ENCODE measurements at regions not wholly inside any gene's neighbourhood (a gene's known extent, or its start where the extent isn't known, plus 50 kb on each side); places are given as distances from the start of the nearest gene placed in this dataset.
"Not testable (repeated sequence)": the region's sequence is repeated elsewhere in the genome, so short reads cannot be mapped to it uniquely, and the experiment has no call there.

DNA sequence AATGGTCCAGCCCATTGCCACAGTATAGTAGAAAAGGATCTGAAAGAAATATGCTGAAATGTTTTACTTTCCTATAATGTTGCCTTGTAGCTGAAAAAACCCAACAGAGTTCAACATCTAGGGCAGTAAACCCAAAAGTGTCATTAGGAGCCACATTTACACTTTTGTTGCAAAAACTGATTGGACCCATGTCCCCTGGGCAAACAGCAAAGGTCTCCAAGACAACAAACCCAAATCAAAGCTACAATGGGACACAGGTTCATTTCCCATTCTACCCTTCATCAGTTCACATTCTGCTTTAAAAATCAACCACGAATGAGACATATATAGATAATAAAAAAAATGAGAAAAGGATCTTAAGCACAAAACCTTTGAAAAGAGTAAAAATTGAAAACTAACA lies 744.8 kb downstream of the PCDH17 start:
- Mint-ChIP-seq H3K36me3 (no peaks in the 10 kb centered on the region), H3K9me3 (peaks cover 4% of the 10 kb centered on the region)

DNA sequence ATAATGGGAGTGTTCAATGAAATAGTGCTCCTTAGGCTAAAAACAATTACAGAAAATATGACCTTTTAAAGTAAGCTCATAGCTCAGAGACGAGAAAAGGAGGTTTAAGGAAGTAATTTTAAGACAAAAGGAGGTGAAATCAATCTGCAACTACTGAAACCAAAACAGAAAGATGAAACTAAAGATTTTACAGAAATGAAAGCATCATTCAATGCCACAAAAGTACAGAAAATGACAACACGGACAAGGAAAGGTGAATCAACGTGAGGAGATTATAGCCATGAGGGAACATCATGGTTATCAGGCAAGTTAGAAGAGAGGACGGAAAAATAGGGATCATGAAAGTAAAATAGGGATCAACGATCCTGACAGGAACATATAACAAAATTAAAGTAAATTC lies 745.2 kb downstream of the PCDH17 start:
- H3K9me3 Mint-ChIP-seq = peaks cover 4% of the 10 kb centered on the region
- H3K36me3 Mint-ChIP-seq = no peaks in the 10 kb centered on the region
- no peak for DNase-seq
- H3K4me3 Mint-ChIP-seq = no peak overlapping the region
- no peaks in the 10 kb centered on the region for H3K27me3 Mint-ChIP-seq
- H3K27ac Mint-ChIP-seq = no peak overlapping the region
- no peaks in the 10 kb centered on the region for H3K4me1 Mint-ChIP-seq

More for the DNA sequence above, 744.8 kb downstream of the PCDH17 start:
- no peak for DNase-seq
- Mint-ChIP-seq H3K4me3 (no peak overlapping the region), H3K27me3 (no peaks in the 10 kb centered on the region), H3K4me1 (no peaks in the 10 kb centered on the region), H3K27ac (no peak overlapping the region)

DNA sequence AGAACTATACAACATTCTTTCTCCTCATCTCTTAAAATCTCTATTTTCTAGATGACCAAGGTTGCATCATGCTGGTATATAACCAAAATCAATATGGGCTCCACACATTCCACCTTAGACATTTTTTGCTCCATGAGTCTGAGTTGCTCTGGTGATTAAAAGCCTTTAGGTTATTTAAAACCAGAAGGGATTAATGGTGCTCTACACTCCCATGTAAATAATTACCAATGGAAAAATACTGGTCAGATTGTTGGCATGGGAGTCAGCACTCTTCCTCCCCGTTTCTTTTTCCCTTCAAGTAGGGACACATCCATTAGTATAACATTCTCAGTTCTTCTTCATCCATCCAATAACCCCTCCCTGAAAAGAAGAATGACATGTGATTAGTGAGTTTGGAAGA lies 747.7 kb downstream of the PCDH17 start:
- H3K4me3 Mint-ChIP-seq = no peak overlapping the region

DNA sequence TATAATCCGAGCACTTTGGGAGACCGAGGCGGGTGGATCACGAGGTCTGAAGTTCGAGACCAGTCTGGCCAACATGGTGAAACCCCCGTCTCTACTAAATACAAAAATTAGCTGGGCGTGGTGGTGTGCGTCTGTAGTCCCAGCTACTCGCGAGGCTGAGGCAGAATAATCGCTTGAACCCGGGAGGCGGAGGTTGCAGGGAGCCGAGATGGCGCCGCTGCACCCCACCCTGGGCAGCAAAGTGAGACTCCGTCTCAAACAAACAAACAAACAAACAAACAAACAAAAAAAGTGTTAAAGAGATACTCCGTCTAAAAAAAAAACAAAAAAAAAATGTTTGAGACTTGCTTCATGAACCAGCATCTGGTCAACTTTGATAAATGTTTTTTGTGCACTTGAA lies 753.8 kb downstream of the PCDH17 start:
- not testable (repeated sequence) for H3K36me3 Mint-ChIP-seq, H3K27ac Mint-ChIP-seq, H3K9me3 Mint-ChIP-seq, DNase-seq, H3K4me1 Mint-ChIP-seq, H3K4me3 Mint-ChIP-seq, H3K27me3 Mint-ChIP-seq

More for the DNA sequence above, 747.7 kb downstream of the PCDH17 start:
- no peaks in the 10 kb centered on the region for H3K27me3 Mint-ChIP-seq
- no peaks in the 10 kb centered on the region for H3K4me1 Mint-ChIP-seq
- no peak overlapping the region for H3K27ac Mint-ChIP-seq
- peaks cover 2% of the 10 kb centered on the region for H3K9me3 Mint-ChIP-seq
- no peak for DNase-seq
- no peaks in the 10 kb centered on the region for H3K36me3 Mint-ChIP-seq

DNA sequence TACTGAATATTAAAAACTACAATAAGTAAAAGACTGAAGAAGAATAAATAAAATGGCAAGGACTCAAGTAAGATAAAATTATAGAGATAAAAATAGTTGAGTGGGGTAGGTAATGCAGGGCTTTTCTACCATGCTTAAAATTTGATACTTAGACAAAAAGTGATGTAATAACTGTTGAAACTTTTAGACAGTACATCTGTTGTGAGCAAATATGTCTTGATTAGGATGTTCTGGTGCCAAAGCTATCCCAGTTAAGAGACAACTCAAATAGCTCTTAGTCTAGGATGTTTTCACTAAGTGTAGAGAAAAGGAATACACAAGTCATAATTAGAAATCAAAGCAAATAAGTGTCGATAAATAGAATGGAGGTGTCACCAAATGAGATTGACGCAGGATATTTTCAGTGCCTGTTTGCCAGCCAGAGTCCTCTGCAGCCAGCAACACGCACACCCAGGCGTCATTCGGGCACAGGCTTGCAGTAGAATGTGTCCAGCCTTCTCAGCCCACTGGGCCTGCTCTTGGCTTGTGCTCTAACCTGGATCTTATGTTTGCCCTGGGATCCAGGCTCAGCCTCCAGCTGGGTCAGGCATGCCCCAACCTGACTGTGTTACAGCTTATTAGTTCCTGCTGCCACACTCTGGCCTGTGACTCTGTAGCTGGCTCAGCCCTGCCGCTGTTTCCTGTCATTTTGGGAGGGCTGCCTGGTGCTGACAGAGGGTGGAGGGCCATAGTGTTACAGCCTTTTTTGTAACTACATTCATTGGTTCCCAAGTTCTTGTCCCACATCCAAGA lies 766.2 kb downstream of the PCDH17 start:
- H3K9me3 Mint-ChIP-seq = peaks cover 10% of the 10 kb centered on the region
- no peaks in the 10 kb centered on the region for H3K36me3 Mint-ChIP-seq
- H3K27ac Mint-ChIP-seq = no peak overlapping the region

DNA sequence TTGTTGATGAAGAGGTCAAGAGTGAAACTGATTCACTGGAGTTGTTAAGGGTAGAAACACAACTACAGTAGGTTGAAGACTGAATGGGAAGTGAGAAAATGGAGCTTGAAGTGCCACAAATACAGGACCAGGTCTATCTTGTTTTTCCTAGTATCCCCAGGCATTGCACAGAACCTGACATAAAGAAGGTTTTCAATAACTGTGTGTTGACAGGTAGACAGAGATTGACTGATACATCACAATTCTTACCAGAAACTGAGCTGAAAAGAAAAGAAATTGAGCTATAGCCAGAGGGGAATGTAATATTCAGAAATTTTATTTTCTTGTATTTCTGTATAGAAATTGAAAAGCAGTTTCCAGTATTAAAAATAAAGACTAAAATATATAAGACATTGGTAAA lies 767.7 kb downstream of the PCDH17 start:
- Mint-ChIP-seq H3K9me3 (peaks cover 10% of the 10 kb centered on the region), H3K4me1 (no peaks in the 10 kb centered on the region), H3K4me3 (no peak overlapping the region), H3K27me3 (no peaks in the 10 kb centered on the region), H3K36me3 (no peaks in the 10 kb centered on the region), H3K27ac (no peak overlapping the region)
- DNase-seq = no peak

More for the DNA sequence above, 766.2 kb downstream of the PCDH17 start:
- Mint-ChIP-seq H3K27me3 (no peaks in the 10 kb centered on the region), H3K4me1 (no peaks in the 10 kb centered on the region), H3K4me3 (no peak overlapping the region)
- DNase-seq = no peak

DNA sequence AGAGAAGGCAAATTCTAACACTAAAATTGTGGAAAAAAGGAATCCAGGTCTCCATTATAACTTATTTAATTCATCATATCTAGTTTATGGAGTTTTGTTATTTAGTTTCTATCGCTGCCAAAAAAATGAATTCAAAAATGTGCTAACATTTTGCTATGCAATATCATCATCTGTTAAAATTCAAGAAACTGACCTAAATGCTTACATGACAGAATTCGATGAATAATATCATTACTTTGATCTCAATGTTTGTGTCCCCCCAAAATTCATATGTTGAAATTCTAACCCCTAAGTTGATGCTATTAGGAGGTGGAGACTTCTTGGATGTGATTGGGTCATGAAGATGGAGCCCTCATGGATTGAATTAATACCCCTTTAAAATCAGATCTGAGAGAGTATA lies 775.0 kb downstream of the PCDH17 start:
- Mint-ChIP-seq H3K27me3 (no peaks in the 10 kb centered on the region), H3K9me3 (peaks cover 5% of the 10 kb centered on the region), H3K27ac (no peak overlapping the region), H3K36me3 (no peaks in the 10 kb centered on the region), H3K4me1 (no peaks in the 10 kb centered on the region), H3K4me3 (no peak overlapping the region)
- no peak for DNase-seq

DNA sequence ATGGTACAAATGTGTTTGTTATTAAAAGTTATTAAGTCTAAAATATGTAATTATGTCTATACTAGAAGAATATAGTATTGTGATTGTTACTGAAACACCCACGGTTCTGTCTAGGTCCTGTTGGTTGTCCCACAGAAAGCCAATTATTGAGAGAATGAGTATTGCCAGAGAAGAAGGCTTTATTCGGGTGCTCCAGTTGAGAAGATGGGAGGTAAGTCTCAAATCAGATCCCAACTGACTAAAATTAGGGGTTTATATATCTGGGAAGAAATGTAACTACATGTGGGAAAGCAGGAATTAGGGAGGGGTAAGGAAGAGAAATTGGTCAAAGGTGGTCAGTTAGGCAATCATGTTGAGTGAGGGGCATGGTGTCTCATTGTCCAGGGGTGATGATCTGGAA lies 798.4 kb downstream of the PCDH17 start:
- DNase-seq = no peak
- Mint-ChIP-seq H3K27ac (no peak overlapping the region), H3K36me3 (no peaks in the 10 kb centered on the region), H3K9me3 (peaks cover 16% of the 10 kb centered on the region), H3K4me3 (no peak overlapping the region), H3K4me1 (no peaks in the 10 kb centered on the region), H3K27me3 (no peaks in the 10 kb centered on the region)

DNA sequence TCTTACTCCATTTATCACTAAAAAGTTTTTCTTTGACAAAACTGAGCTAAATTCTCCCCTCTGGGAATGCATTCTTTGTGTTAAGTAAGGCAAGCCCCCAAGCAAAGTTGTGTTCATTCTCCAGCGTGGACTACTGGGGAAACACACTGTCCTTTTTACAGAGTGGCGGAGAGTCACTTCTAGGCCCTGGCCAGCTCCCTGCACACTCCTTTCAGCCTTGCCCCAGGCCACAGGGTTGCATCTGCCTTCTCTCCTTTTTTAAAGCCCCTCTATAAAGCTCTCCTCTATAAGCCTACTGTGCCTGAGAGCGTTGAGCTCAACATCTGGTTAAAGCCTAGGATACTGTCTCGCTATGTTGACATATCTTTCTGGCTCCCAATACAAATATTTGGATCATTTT lies 803.4 kb downstream of the PCDH17 start:
- Mint-ChIP-seq H3K27me3 (no peaks in the 10 kb centered on the region), H3K9me3 (peaks cover 7% of the 10 kb centered on the region), H3K4me1 (no peaks in the 10 kb centered on the region), H3K36me3 (no peaks in the 10 kb centered on the region), H3K27ac (no peak overlapping the region), H3K4me3 (no peak overlapping the region)
- DNase-seq = no peak

DNA sequence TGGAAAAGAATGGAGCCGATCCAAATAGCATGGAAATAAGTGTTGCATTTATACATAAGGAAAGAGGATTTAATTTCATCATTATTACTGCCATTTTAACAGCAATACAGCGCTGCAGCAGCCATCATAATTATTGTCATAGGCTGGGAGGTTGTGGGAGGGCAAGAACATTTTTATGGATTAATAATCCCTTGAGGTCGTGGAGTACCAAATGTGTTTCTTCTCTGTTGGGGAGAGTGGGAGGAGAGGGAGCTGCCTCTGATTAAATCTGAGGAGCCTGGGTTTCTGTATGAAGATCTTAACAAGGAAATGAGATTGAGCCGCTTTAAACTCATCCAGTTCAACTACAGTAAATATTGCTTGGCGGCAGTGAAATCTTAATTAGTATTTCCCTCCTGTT lies 805.9 kb downstream of the PCDH17 start:
- H3K4me1 Mint-ChIP-seq = no peaks in the 10 kb centered on the region
- no peaks in the 10 kb centered on the region for H3K9me3 Mint-ChIP-seq
- no peaks in the 10 kb centered on the region for H3K36me3 Mint-ChIP-seq
- H3K27ac Mint-ChIP-seq = no peak overlapping the region
- DNase-seq = no peak
- no peaks in the 10 kb centered on the region for H3K27me3 Mint-ChIP-seq
- H3K4me3 Mint-ChIP-seq = no peak overlapping the region

DNA sequence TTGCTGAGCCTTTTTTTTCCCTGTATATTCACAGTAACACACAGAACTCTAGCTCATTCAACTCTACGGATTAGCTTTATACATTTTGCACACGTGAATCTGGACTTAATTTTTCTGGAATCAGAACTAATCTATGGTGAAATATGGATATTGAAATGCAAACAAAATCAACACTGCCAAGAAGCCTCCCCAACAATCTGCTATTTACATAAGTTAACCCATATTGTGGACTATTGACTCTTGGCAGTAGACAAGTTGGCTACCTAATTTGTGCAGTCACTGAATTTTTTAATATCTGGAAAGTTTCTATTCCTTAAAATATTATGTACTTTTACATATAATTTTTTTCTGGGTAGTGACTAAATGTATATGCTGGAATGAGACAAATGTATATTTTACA lies 815.4 kb downstream of the PCDH17 start:
- no peaks in the 10 kb centered on the region for H3K4me1 Mint-ChIP-seq
- H3K27me3 Mint-ChIP-seq = no peaks in the 10 kb centered on the region
- no peaks in the 10 kb centered on the region for H3K9me3 Mint-ChIP-seq
- no peak for DNase-seq
- H3K36me3 Mint-ChIP-seq = no peaks in the 10 kb centered on the region
- H3K4me3 Mint-ChIP-seq = no peak overlapping the region
- no peak overlapping the region for H3K27ac Mint-ChIP-seq

DNA sequence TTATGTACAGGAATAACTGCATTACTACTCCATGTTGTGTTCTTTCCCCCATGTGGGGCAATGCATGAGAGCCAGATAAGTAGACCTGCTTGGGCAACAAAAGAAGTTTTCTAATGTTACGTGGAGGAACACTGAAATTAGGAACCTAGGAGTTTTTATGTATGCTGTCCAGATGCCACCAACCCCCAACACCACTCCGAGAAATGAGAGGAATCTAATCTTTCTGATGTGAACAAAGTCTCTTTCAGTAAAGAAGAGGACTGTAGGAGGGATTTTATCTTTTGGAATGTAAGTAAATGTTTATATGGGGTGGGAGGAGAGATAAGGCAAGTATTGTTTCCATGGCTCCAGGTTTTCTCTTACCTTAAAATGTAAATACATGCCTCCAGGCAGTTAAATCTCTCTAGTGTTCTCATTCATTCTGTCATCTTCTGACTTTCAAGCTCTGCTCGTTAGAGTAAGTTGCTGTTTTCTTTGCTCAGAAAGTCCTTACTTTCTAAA lies 820.6 kb downstream of the PCDH17 start:
- no peaks in the 10 kb centered on the region for H3K27me3 Mint-ChIP-seq
- H3K9me3 Mint-ChIP-seq = peaks cover 8% of the 10 kb centered on the region
- H3K36me3 Mint-ChIP-seq = no peaks in the 10 kb centered on the region
- H3K4me1 Mint-ChIP-seq = no peaks in the 10 kb centered on the region
- no peak overlapping the region for H3K4me3 Mint-ChIP-seq
- DNase-seq = no peak
- H3K27ac Mint-ChIP-seq = no peak overlapping the region

DNA sequence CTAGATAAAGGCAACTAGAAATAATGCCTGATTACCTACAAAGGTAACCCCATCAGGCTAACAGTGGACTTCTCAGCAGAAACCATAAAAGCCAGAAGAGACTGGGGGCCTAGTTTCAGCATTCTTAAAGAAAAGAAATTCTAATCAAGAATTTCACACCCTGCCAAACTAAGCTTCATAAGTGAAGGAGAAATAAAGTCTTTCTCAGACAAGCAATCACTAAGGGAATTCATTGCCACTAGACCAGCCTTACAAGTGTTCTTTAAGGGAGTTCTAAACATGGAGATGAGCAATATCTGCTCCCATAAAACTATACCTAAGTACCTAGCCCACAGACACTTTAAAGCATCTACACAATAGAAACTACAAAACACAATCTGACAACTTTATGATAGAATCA lies 823.5 kb downstream of the PCDH17 start:
- Mint-ChIP-seq H3K4me1 (no peaks in the 10 kb centered on the region), H3K4me3 (no peak overlapping the region), H3K27me3 (no peaks in the 10 kb centered on the region), H3K9me3 (peaks cover 8% of the 10 kb centered on the region), H3K27ac (no peak overlapping the region), H3K36me3 (no peaks in the 10 kb centered on the region)
- DNase-seq = no peak

DNA sequence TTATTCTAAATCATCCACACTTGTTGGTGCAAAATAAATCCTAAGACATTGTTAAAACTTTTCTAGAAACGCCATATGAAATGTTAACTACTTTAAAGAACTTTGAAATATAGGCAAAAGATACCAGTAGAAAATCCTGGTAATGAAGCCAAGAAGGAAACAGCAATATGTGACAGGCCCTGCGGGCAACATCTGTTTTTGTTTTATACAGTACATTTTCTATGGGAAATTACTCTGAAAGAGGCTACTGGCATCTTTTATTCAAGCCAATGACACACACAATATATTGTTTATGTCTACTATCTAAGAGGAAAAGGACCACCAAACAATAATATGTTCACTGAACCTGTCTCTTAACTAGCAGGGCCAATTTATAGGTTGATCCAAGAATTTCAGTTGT lies 829.7 kb downstream of the PCDH17 start:
- Mint-ChIP-seq H3K36me3 (no peaks in the 10 kb centered on the region), H3K27me3 (no peaks in the 10 kb centered on the region), H3K4me1 (no peaks in the 10 kb centered on the region), H3K9me3 (peaks cover 2% of the 10 kb centered on the region), H3K4me3 (no peak overlapping the region), H3K27ac (no peak overlapping the region)
- DNase-seq = no peak

DNA sequence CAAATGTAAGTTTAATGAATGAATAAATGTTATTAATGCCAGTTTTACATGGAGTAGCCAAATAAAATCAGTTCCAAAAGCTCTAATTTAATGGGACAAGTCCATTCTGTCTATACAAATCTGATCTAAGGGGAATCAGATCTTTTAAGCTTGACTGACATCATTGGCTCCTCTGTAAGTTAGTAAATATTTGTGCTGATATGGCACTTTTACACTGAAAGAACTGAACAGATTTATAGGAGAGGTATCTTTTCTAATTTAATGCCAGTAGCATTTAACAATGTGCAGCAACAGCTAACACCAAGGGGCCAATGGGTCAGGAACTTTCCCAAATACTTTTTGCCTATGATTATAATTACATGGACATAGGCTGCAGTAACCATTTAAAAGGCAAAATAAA lies 832.3 kb downstream of the PCDH17 start:
- no peak for DNase-seq
- Mint-ChIP-seq H3K4me1 (no peaks in the 10 kb centered on the region), H3K36me3 (no peaks in the 10 kb centered on the region)

DNA sequence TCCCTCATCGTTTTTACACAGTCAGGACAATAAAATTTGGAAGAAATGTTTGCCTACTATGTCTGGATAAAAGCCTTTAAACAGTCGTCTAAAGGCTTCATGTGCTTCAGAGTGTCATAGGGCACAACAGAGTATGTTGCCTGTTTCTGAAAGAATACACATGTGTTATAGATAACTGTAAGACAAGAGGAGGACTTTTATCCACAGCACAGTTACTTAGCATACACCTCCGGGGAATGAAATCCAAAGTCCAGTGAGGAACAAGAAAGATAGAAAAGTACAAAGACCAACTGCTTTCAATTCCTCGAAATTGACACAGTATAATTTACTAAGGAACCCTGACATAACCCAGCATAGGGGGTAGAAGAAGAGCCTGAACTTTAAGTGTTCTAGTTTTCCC lies 835.6 kb downstream of the PCDH17 start:
- H3K36me3 Mint-ChIP-seq = no peaks in the 10 kb centered on the region
- H3K27ac Mint-ChIP-seq = no peak overlapping the region
- peaks cover 2% of the 10 kb centered on the region for H3K9me3 Mint-ChIP-seq
- H3K27me3 Mint-ChIP-seq = no peaks in the 10 kb centered on the region
- no peak overlapping the region for H3K4me3 Mint-ChIP-seq
- H3K4me1 Mint-ChIP-seq = no peaks in the 10 kb centered on the region
- DNase-seq = no peak

More for the DNA sequence above, 832.3 kb downstream of the PCDH17 start:
- no peak overlapping the region for H3K4me3 Mint-ChIP-seq
- H3K9me3 Mint-ChIP-seq = peaks cover 2% of the 10 kb centered on the region
- H3K27ac Mint-ChIP-seq = no peak overlapping the region
- H3K27me3 Mint-ChIP-seq = no peaks in the 10 kb centered on the region
